ENCODE measurements at regions not wholly inside any gene's neighbourhood (a gene's known extent, or its start where the extent isn't known, plus 50 kb on each side); places are given as distances from the start of the nearest gene placed in this dataset.

- Mint-ChIP-seq H3K4me3 (no peak overlapping the region), H3K27me3 (ENCODE audit: low read depth) (no peaks in the 10 kb centered on the region), H3K9me3 (peaks cover 26% of the 10 kb centered on the region), H3K27ac (no peak overlapping the region), H3K36me3 (no peaks in the 10 kb centered on the region), H3K4me1 (peaks cover 13% of the 10 kb centered on the region)
- no peak for TF ChIP-seq GABPB1 (CRISPR knock-in tag; IDR thresholded peaks at IDR 0.05)
- DNase-seq (ENCODE audit: low spot score) (no peak), ATAC-seq (no peak)
- ChIA-PET CTCF (no interaction called here), POLR2A (no interaction called here)
Measured at GRCh38 chr13:80059789-80060188, 281.1 kb downstream of the SPRY2 start.

- no peak for ATAC-seq
- H3K4me3 Mint-ChIP-seq: no peak overlapping the region
- ChIA-PET POLR2A (no interaction called here), CTCF (no interaction called here)
- H3K4me1 Mint-ChIP-seq: peaks cover 13% of the 10 kb centered on the region
- no peak overlapping the region for H3K27ac Mint-ChIP-seq
- no peak for DNase-seq (ENCODE audit: low spot score)
- peaks cover 22% of the 10 kb centered on the region for H3K9me3 Mint-ChIP-seq
- TF ChIP-seq, protein P1, sequence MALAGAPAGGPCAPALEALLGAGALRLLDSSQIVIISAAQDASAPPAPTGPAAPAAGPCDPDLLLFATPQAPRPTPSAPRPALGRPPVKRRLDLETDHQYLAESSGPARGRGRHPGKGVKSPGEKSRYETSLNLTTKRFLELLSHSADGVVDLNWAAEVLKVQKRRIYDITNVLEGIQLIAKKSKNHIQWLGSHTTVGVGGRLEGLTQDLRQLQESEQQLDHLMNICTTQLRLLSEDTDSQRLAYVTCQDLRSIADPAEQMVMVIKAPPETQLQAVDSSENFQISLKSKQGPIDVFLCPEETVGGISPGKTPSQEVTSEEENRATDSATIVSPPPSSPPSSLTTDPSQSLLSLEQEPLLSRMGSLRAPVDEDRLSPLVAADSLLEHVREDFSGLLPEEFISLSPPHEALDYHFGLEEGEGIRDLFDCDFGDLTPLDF (CRISPR knock-in tag; IDR thresholded peaks at IDR 0.05): no peak
- TF ChIP-seq ZNF671 (CRISPR knock-in tag; IDR thresholded peaks at IDR 0.05) (no peak), IRF1 (CRISPR knock-in tag; IDR thresholded peaks at IDR 0.05) (no peak), ETV6 (CRISPR knock-in tag; IDR thresholded peaks at IDR 0.05) (no peak), ZNF532 (CRISPR knock-in tag; IDR thresholded peaks at IDR 0.05; ENCODE audit: borderline replicate concordance) (no peak), ZNF263 (CRISPR knock-in tag; IDR thresholded peaks at IDR 0.05; ENCODE audit: low read depth) (no peak), CREB1 (CRISPR knock-in tag; IDR thresholded peaks at IDR 0.05) (no peak), NR2C2 (CRISPR knock-in tag; IDR thresholded peaks at IDR 0.05) (no peak)
- TF ChIP-seq, protein P2, sequence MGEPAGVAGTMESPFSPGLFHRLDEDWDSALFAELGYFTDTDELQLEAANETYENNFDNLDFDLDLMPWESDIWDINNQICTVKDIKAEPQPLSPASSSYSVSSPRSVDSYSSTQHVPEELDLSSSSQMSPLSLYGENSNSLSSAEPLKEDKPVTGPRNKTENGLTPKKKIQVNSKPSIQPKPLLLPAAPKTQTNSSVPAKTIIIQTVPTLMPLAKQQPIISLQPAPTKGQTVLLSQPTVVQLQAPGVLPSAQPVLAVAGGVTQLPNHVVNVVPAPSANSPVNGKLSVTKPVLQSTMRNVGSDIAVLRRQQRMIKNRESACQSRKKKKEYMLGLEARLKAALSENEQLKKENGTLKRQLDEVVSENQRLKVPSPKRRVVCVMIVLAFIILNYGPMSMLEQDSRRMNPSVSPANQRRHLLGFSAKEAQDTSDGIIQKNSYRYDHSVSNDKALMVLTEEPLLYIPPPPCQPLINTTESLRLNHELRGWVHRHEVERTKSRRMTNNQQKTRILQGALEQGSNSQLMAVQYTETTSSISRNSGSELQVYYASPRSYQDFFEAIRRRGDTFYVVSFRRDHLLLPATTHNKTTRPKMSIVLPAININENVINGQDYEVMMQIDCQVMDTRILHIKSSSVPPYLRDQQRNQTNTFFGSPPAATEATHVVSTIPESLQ (CRISPR knock-in tag; IDR thresholded peaks at IDR 0.05): no peak
- TF ChIP-seq, protein P3, sequence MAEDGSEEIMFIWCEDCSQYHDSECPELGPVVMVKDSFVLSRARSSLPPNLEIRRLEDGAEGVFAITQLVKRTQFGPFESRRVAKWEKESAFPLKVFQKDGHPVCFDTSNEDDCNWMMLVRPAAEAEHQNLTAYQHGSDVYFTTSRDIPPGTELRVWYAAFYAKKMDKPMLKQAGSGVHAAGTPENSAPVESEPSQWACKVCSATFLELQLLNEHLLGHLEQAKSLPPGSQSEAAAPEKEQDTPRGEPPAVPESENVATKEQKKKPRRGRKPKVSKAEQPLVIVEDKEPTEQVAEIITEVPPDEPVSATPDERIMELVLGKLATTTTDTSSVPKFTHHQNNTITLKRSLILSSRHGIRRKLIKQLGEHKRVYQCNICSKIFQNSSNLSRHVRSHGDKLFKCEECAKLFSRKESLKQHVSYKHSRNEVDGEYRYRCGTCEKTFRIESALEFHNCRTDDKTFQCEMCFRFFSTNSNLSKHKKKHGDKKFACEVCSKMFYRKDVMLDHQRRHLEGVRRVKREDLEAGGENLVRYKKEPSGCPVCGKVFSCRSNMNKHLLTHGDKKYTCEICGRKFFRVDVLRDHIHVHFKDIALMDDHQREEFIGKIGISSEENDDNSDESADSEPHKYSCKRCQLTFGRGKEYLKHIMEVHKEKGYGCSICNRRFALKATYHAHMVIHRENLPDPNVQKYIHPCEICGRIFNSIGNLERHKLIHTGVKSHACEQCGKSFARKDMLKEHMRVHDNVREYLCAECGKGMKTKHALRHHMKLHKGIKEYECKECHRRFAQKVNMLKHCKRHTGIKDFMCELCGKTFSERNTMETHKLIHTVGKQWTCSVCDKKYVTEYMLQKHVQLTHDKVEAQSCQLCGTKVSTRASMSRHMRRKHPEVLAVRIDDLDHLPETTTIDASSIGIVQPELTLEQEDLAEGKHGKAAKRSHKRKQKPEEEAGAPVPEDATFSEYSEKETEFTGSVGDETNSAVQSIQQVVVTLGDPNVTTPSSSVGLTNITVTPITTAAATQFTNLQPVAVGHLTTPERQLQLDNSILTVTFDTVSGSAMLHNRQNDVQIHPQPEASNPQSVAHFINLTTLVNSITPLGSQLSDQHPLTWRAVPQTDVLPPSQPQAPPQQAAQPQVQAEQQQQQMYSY (CRISPR knock-in tag; IDR thresholded peaks at IDR 0.05): no peak
- TF ChIP-seq, protein P4, sequence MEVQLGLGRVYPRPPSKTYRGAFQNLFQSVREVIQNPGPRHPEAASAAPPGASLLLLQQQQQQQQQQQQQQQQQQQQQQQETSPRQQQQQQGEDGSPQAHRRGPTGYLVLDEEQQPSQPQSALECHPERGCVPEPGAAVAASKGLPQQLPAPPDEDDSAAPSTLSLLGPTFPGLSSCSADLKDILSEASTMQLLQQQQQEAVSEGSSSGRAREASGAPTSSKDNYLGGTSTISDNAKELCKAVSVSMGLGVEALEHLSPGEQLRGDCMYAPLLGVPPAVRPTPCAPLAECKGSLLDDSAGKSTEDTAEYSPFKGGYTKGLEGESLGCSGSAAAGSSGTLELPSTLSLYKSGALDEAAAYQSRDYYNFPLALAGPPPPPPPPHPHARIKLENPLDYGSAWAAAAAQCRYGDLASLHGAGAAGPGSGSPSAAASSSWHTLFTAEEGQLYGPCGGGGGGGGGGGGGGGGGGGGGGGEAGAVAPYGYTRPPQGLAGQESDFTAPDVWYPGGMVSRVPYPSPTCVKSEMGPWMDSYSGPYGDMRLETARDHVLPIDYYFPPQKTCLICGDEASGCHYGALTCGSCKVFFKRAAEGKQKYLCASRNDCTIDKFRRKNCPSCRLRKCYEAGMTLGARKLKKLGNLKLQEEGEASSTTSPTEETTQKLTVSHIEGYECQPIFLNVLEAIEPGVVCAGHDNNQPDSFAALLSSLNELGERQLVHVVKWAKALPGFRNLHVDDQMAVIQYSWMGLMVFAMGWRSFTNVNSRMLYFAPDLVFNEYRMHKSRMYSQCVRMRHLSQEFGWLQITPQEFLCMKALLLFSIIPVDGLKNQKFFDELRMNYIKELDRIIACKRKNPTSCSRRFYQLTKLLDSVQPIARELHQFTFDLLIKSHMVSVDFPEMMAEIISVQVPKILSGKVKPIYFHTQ (CRISPR knock-in tag; IDR thresholded peaks at IDR 0.05): no peak
- TF ChIP-seq, protein P5, sequence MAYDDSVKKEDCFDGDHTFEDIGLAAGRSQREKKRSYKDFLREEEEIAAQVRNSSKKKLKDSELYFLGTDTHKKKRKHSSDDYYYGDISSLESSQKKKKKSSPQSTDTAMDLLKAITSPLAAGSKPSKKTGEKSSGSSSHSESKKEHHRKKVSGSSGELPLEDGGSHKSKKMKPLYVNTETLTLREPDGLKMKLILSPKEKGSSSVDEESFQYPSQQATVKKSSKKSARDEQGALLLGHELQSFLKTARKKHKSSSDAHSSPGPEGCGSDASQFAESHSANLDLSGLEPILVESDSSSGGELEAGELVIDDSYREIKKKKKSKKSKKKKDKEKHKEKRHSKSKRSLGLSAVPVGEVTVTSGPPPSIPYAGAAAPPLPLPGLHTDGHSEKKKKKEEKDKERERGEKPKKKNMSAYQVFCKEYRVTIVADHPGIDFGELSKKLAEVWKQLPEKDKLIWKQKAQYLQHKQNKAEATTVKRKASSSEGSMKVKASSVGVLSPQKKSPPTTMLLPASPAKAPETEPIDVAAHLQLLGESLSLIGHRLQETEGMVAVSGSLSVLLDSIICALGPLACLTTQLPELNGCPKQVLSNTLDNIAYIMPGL (CRISPR knock-in tag; IDR thresholded peaks at IDR 0.05): no peak
- no peaks in the 10 kb centered on the region for H3K36me3 Mint-ChIP-seq
- H3K27me3 Mint-ChIP-seq (ENCODE audit: low read depth): no peaks in the 10 kb centered on the region; the same call in 1 of the 2 replicates
Measured at GRCh38 chr13:80058626-80059025, 282.3 kb downstream of the SPRY2 start.
